GM06990 (cell line): ENCODE measurements at regions not wholly inside any gene's neighbourhood (a gene's known extent, or its start where the extent isn't known, plus 50 kb on each side); places are given as distances from the start of the nearest gene placed in this dataset.

Experiments used
- DNase-seq: peaks from one replicate; pipeline ENCODE4 v3.0.0-alpha.2; 2011; ENCODE audit not compliant: insufficient read length; ENCODE audit errors: extremely low read depth
- H3K27me3 ChIP-seq: replicated peaks from 2 replicates; pipeline ENCODE4 v1.6.0; 2011; ENCODE audit warnings: low read length; ENCODE audit not compliant: control insufficient read depth, insufficient read depth
- H3K36me3 ChIP-seq: 2 replicates; pipeline ENCODE4 v1.5.1; 2011; ENCODE audit warnings: low read length; ENCODE audit not compliant: control insufficient read depth, insufficient read depth
- H3K4me3 ChIP-seq: replicated peaks from 2 replicates; pipeline ENCODE4 v1.5.1; 2011; ENCODE audit warnings: low read depth, mild to moderate bottlenecking, control low read depth, low read length
- CTCF ChIP-seq: IDR thresholded peaks from 2 replicates; pipeline ENCODE4 v1.5.1; 2011; ENCODE audit warnings: low read length, control low read depth, mild to moderate bottlenecking, inconsistent platforms; ENCODE audit not compliant: insufficient read depth, poor library complexity, severe bottlenecking

- no peaks in the 10 kb centered on the region for H3K27me3 ChIP-seq
Measured at GRCh38 chr6:140909625-140910024, 1223.1 kb upstream of the GJE1 start.

GRCh38 chr6:140909156-140909555 lies 1223.6 kb upstream of the GJE1 start:
- H3K27me3 ChIP-seq, result no peaks in the 10 kb centered on the region
- DNase-seq, result no peak
- TF ChIP-seq CTCF, result no peak
- no peak overlapping the region for H3K4me3 ChIP-seq
- H3K36me3 ChIP-seq, result no peaks in the 10 kb centered on the region

More at GRCh38 chr6:140909625-140910024, 1223.1 kb upstream of the GJE1 start:
- TF ChIP-seq CTCF, result no peak
- Histone ChIP-seq H3K36me3 (no peaks in the 10 kb centered on the region), H3K4me3 (no peak overlapping the region)
- no peak for DNase-seq

DNA sequence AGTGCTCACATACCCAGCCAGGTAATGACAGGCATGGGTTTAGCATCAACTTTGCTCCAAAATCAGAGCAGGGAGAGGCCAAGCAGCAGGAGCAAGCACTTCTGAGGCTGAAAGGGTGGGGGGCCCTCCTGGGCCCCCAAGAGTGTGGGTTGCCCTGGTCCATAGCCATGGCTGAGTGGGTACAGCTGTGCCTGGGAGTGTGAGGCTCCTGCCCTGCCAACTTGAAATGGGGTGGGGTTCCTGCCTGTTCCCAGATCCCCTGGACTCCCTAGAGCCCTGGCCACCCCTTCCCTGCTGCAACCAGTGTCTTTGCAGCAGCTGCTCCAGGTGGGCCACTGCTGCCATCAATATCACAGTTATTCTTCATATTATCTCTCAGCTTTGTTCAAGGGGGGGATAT lies 1224.2 kb upstream of the GJE1 start:
- Histone ChIP-seq H3K4me3 (no peak overlapping the region), H3K27me3 (no peaks in the 10 kb centered on the region), H3K36me3 (no peaks in the 10 kb centered on the region)
- DNase-seq, result no peak
- TF ChIP-seq CTCF, result no peak

DNA sequence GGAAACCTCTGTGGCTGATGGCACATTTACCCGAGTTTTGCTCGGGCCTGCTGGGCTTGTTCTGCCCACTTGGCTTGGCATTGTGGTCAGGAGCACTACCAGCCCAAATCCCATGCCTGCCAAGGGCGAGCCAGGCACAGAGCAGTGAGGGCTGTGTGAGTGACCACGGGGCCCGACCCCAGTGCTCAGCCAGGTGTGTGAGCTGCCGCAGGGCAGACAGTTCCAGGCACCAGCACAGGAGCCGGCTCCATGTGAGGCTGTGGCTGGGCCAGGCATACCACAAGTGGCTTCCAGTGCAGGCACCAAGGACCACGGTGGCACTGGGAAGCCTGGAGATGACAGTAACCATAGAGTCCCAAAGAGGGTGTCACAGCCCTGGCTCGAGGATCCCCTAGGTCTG lies 1225.5 kb upstream of the GJE1 start:
- H3K27me3 ChIP-seq, result no peaks in the 10 kb centered on the region
- no peaks in the 10 kb centered on the region for H3K36me3 ChIP-seq
- DNase-seq, result no peak
- H3K4me3 ChIP-seq, result no peak overlapping the region
- no peak for TF ChIP-seq CTCF

- no peak for TF ChIP-seq CTCF
- H3K36me3 ChIP-seq, result no peaks in the 10 kb centered on the region
- DNase-seq, result no peak
- no peak overlapping the region for H3K4me3 ChIP-seq
- no peaks in the 10 kb centered on the region for H3K27me3 ChIP-seq
Measured at GRCh38 chr6:140905724-140906123, 1227.0 kb upstream of the GJE1 start.

- no peak for DNase-seq
- TF ChIP-seq CTCF, result no peak
- Histone ChIP-seq H3K36me3 (no peaks in the 10 kb centered on the region), H3K27me3 (no peaks in the 10 kb centered on the region), H3K4me3 (no peak overlapping the region)
Measured at GRCh38 chr6:140905050-140905449, 1227.7 kb upstream of the GJE1 start.
